ENCODE measurements at regions not wholly inside any gene's neighbourhood (a gene's known extent, or its start where the extent isn't known, plus 50 kb on each side); places are given as distances from the start of the nearest gene placed in this dataset.

DNA sequence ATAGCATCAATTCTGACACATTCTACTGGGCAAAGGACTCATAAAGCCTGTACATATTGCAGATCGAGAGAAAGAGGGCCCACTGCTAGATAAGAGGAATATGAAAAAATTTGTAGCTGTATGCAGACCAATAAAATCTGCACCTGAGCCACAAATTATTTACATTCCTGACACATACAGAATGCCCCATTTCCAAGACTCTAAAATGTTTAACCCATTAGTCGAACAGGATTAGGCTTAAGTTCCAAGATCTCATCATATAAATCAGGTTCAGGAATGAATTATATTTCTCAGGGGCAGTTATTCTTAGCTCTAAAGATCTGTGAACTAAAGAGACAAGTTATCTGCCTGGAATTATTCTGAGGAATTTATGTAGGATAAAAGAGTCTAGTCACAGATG lies 1615.8 kb downstream of the ARAP2 start:
- no peak for DNase-seq (ENCODE audit: extremely low read depth, low read depth)
- no peak for TF ChIP-seq CTCF (IDR thresholded peaks at IDR 0.05; ENCODE audit: low read depth, low read length, missing control alignments)
- no peak overlapping the region for H3K4me3 ChIP-seq (replicated peaks; ENCODE audit: low read depth, low read length)

- no peak overlapping the region for H3K4me3 ChIP-seq (replicated peaks; ENCODE audit: low read depth, low read length)
- no peak for TF ChIP-seq CTCF (IDR thresholded peaks at IDR 0.05; ENCODE audit: low read depth, low read length, missing control alignments)
- DNase-seq (ENCODE audit: extremely low read depth, low read depth), result no peak
Measured at GRCh38 chr4:34629451-34629850, 1614.9 kb downstream of the ARAP2 start.

- no peak for TF ChIP-seq CTCF (IDR thresholded peaks at IDR 0.05; ENCODE audit: low read depth, low read length, missing control alignments)
- no peak for DNase-seq (ENCODE audit: extremely low read depth, low read depth)
- no peak overlapping the region for H3K4me3 ChIP-seq (replicated peaks; ENCODE audit: low read depth, low read length)
Measured at GRCh38 chr4:34633241-34633640, 1611.1 kb downstream of the ARAP2 start.

GRCh38 chr4:34636623-34637022 lies 1607.7 kb downstream of the ARAP2 start:
- no peak for TF ChIP-seq CTCF (IDR thresholded peaks at IDR 0.05; ENCODE audit: low read depth, low read length, missing control alignments)
- DNase-seq (ENCODE audit: extremely low read depth, low read depth), result no peak

GRCh38 chr4:34643476-34643875 lies 1600.8 kb downstream of the ARAP2 start:
- H3K4me3 ChIP-seq (replicated peaks; ENCODE audit: low read depth, low read length), result no peak overlapping the region
- no peak for TF ChIP-seq CTCF (IDR thresholded peaks at IDR 0.05; ENCODE audit: low read depth, low read length, missing control alignments)
- no peak for DNase-seq (ENCODE audit: extremely low read depth, low read depth)

More at GRCh38 chr4:34636623-34637022, 1607.7 kb downstream of the ARAP2 start:
- H3K4me3 ChIP-seq (replicated peaks; ENCODE audit: low read depth, low read length), result no peak overlapping the region

DNA sequence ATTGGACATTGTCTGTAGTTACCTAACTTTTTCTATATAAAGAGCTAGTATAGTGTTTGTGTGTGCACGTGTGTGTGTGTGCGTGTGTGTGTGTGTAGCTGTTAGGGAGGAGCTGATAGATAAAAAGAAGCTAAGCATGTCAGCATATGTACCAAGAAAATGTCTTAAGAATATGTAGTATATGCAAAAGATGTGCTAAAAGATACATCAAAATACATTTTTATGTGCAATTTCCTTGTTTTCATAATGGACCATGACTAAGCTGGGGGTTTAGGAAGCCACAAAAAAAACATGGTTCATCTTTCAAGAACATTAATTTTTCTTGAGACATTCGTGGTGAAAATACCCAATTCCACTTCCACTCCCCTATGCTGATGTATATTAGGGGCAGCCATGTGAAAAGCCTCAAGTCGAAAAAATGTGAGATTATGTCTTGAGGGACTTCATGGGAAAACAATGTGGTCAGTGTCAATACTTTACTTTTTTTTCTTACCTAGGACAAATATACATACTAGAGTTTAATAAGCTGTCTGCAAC lies 1599.7 kb downstream of the ARAP2 start:
- DNase-seq (ENCODE audit: extremely low read depth, low read depth), result no peak
- TF ChIP-seq CTCF (IDR thresholded peaks at IDR 0.05; ENCODE audit: low read depth, low read length, missing control alignments), result no peak
- no peak overlapping the region for H3K4me3 ChIP-seq (replicated peaks; ENCODE audit: low read depth, low read length)

DNA sequence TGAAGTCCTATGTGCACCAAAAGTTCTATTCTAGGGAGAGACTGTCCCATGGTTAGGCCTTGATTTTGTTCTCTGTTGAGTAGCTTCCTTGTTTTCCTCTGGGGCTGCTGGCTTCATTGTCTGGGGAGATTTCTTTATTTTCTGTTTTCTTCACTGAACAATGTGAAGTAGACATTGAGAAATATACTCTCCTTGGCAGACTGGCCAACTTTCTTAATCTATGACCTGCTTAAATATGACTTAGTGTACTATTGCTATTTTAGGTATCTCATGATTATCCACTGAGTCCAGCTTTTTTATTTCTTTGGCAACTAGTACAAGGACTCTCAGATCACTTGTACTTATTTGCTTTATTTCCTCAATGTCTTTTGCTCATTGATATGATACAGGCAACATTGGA lies 1594.6 kb downstream of the ARAP2 start:
- no peak for TF ChIP-seq CTCF (IDR thresholded peaks at IDR 0.05; ENCODE audit: low read depth, low read length, missing control alignments)
- H3K4me3 ChIP-seq (replicated peaks; ENCODE audit: low read depth, low read length), result no peak overlapping the region
- no peak for DNase-seq (ENCODE audit: extremely low read depth, low read depth)

All from HFF-Myc (cell line).